GM19468 (cell line): ENCODE measurements at regions not wholly inside any gene's neighbourhood (a gene's known extent, or its start where the extent isn't known, plus 50 kb on each side); places are given as distances from the start of the nearest gene placed in this dataset.
A peak's percentile ranks its signal among the peaks of the same experiment; 100 is the strongest.
"Not testable (repeated sequence)": the region's sequence is repeated elsewhere in the genome, so short reads cannot be mapped to it uniquely, and the experiment has no call there.

Experiments used
- ATAC-seq: cut with Tn5 transposase; IDR thresholded peaks from one replicate; pipeline ENCODE4 v1.9.1; 2021; ENCODE audit warnings: mild to moderate bottlenecking, moderate library complexity, moderate number of reproducible peaks; ENCODE audit not compliant: unreplicated experiment; ENCODE audit errors: extremely low read depth

- ATAC-seq = no peak
Measured at GRCh38 chr4:138864961-138865720, 150.4 kb upstream of the NOCT start.

GRCh38 chr4:138863160-138863559 is 152.4 kb upstream of the NOCT start:
- no peak for ATAC-seq

GRCh38 chr4:138861135-138861534 is 154.4 kb upstream of the NOCT start:
- ATAC-seq = no peak

- not testable (repeated sequence) for ATAC-seq
Measured at GRCh38 chr4:138860357-138860756, 155.2 kb upstream of the NOCT start.

- no peak for ATAC-seq
Measured at GRCh38 chr4:138859254-138859653, 156.3 kb upstream of the NOCT start.

GRCh38 chr4:138858419-138858818 is 157.2 kb upstream of the NOCT start:
- no peak for ATAC-seq

GRCh38 chr4:138857416-138857815 is 158.2 kb upstream of the NOCT start:
- no peak for ATAC-seq

- no peak for ATAC-seq
Measured at GRCh38 chr4:138852681-138853080, 162.9 kb upstream of the NOCT start.

GRCh38 chr4:138851391-138852335 is 163.9 kb upstream of the NOCT start:
- no peak for ATAC-seq

- no peak for ATAC-seq
Measured at GRCh38 chr4:138845664-138846063, 169.9 kb upstream of the NOCT start.

GRCh38 chr4:138845054-138845453 is 170.5 kb upstream of the NOCT start:
- ATAC-seq = no peak

- ATAC-seq = no peak
Measured at GRCh38 chr4:138843616-138844015, 172.0 kb upstream of the NOCT start.

- ATAC-seq = no peak
Measured at GRCh38 chr4:138841343-138841742, 174.2 kb upstream of the NOCT start.

GRCh38 chr4:138838251-138838650 is 177.3 kb upstream of the NOCT start:
- no peak for ATAC-seq

- peak; percentile 15 for ATAC-seq
Measured at GRCh38 chr4:138835832-138836533, 179.6 kb upstream of the NOCT start.

GRCh38 chr4:138833974-138834373 is 181.6 kb upstream of the NOCT start:
- ATAC-seq = no peak

GRCh38 chr4:138832563-138832962 is 183.0 kb upstream of the NOCT start:
- ATAC-seq = no peak

- no peak for ATAC-seq
Measured at GRCh38 chr4:138831948-138832347, 183.6 kb upstream of the NOCT start.

GRCh38 chr4:138828926-138829325 is 186.7 kb upstream of the NOCT start:
- ATAC-seq = no peak

- no peak for ATAC-seq
Measured at GRCh38 chr4:138826754-138827153, 188.8 kb upstream of the NOCT start.

- no peak for ATAC-seq
Measured at GRCh38 chr4:138826322-138826721, 189.3 kb upstream of the NOCT start.
